Hematopoietic multipotent progenitor cell (in vitro differentiated cells): ENCODE measurements at regions not wholly inside any gene's neighbourhood (a gene's known extent, or its start where the extent isn't known, plus 50 kb on each side); places are given as distances from the start of the nearest gene placed in this dataset.

Source experiments
- DNase-seq, 3 donors: peaks; one replicate each; pipeline ENCODE4 v3.0.0-alpha.2; 2011 to 2015; ENCODE audit warnings: low read depth in 2 of 3, low spot score in 2 of 3

GRCh38 chr2:146481629-146482028, 1363.2 kb upstream of the ACVR2A start:
- no peak for DNase-seq

GRCh38 chr2:146477383-146477782, 1367.4 kb upstream of the ACVR2A start:
- no peak for DNase-seq

- DNase-seq = no peak
Measured at GRCh38 chr2:146468578-146468977, 1376.3 kb upstream of the ACVR2A start.

GRCh38 chr2:146467425-146467824, 1377.4 kb upstream of the ACVR2A start:
- DNase-seq = no peak

- no peak for DNase-seq
Measured at GRCh38 chr2:146465460-146465859, 1379.4 kb upstream of the ACVR2A start.

GRCh38 chr2:146461068-146461467, 1383.8 kb upstream of the ACVR2A start:
- DNase-seq = no peak

GRCh38 chr2:146458585-146458984, 1386.2 kb upstream of the ACVR2A start:
- no peak for DNase-seq

GRCh38 chr2:146457221-146457620, 1387.6 kb upstream of the ACVR2A start:
- DNase-seq = no peak

GRCh38 chr2:146455325-146455724, 1389.5 kb upstream of the ACVR2A start:
- DNase-seq = no peak

- DNase-seq = no peak
Measured at GRCh38 chr2:146451972-146452371, 1392.9 kb upstream of the ACVR2A start.

GRCh38 chr2:146450131-146450530, 1394.7 kb upstream of the ACVR2A start:
- DNase-seq = no peak

- no peak for DNase-seq
Measured at GRCh38 chr2:146444987-146445386, 1399.8 kb upstream of the ACVR2A start.

GRCh38 chr2:146444085-146444484, 1400.7 kb upstream of the ACVR2A start:
- DNase-seq = no peak

GRCh38 chr2:146438246-146438645, 1406.6 kb upstream of the ACVR2A start:
- DNase-seq = no peak

GRCh38 chr2:146437712-146438111, 1407.1 kb upstream of the ACVR2A start:
- no peak for DNase-seq

- DNase-seq = no peak
Measured at GRCh38 chr2:146433116-146433875, 1411.5 kb upstream of the ACVR2A start.

- no peak for DNase-seq
Measured at GRCh38 chr2:146429366-146429765, 1415.5 kb upstream of the ACVR2A start.

- DNase-seq = no peak
Measured at GRCh38 chr2:146417942-146418341, 1426.9 kb upstream of the ACVR2A start.

- DNase-seq = no peak
Measured at GRCh38 chr2:146415291-146415690, 1429.5 kb upstream of the ACVR2A start.

- no peak for DNase-seq
Measured at GRCh38 chr2:146414456-146414855, 1430.4 kb upstream of the ACVR2A start.

GRCh38 chr2:146413086-146413610, 1431.7 kb upstream of the ACVR2A start:
- no peak for DNase-seq

GRCh38 chr2:146412625-146413024, 1432.2 kb upstream of the ACVR2A start:
- no peak for DNase-seq
